Fibroblast of skin of abdomen (primary cell): ENCODE measurements at regions not wholly inside any gene's neighbourhood (a gene's known extent, or its start where the extent isn't known, plus 50 kb on each side); places are given as distances from the start of the nearest gene placed in this dataset.

Source experiments
- DNase-seq: peaks from one replicate; pipeline ENCODE4 v3.0.0-alpha.2; 2013

DNA sequence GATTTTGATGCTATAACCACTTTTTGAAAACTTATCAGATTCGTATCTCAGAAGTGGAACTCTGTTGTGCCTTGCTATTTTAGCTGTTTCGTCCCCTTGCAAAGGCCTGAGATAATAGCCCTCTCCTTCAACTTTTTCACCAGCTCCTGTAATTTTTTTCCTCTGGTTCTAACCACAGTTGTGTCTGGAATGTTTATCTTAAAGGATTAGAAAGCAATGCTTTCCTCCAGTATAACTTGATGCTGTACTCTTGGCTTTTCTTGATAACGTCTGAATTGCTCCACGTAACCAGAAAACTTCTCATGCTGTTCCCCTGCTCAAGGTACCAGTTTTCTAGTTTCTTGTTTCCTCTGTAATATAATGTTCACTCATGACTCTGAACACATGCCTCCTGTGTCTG, 209.4 kb downstream of the DTWD2 start:
- no peak for DNase-seq

DNA sequence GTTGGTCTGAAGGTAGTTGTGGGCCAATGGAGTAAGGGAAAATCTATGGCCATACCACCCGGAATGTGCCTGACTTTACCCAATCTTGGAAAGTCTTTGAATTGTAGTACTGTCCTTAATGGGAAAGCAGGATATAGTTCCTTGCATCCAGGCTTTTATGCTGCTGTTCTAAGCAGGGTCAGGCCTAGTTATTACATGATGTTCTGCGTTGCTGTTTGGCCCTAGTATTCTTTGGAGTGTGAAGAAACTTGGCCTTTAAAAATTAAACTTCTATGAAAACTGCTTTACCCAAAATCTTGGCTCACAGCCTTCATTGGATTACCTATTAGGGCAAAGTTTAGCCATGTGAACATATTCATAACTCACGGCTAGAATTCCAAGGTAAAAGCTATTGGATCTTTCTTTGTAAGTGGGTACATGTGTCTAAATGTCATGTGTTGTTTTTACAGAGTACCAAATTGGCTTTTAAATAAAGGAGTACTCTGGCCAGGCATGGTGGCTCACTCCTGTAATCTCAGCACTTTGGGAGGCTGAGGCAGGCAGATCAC, 211.1 kb downstream of the DTWD2 start:
- no peak for DNase-seq

DNA sequence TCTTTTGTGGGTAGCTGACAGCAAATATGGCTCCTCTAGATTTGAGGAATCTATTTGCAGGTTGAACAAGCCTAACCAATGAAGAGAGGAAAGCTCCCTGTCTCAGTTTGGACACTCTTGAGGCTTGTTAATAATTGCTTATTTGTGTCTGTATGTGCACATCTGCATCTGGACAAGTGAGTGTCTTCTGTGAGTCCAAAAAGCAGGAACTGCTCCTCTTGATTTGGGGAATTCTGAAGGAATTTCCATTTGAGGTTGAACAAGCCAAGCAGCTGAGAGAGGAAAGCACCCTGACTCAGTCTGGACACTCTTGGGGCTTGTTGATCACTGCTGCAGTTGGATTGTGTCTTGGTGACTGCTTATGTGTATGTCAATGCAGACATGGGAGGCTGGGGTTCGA, 211.6 kb downstream of the DTWD2 start:
- no peak for DNase-seq

DNA sequence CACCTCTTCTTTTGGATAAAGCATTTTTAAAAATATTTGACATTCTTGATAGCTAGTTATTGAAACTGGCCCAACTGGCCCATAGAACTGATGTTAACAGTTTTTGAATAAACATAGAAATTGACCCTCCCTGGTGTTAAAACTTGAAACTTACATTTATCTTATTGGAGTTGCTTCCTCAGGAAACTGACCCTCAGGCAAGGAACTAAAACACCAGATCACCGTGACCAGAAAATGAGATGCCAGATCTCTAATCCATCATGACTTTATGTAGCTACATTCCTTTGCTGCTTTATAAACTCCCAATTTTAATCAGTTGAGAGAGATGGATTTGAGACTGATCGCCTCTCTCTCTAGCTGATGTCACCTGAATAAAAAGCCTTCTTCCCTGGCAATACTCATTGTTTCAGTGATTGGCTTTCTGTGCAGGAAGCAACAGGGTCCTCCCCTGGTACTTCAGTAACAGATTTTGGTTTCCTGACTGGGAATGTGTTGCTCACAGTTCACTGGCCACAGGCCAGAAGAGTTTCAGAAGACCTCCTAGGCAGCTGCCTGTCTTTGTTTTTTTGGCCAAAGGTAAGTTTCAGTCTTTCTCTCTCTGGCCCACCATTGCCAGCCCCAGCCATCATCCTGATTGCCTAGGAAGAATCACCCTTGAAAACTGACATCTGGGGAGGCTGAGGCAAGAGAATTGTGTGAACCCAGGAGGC, 212.4 kb downstream of the DTWD2 start:
- DNase-seq, result peak; percentile 27

DNA sequence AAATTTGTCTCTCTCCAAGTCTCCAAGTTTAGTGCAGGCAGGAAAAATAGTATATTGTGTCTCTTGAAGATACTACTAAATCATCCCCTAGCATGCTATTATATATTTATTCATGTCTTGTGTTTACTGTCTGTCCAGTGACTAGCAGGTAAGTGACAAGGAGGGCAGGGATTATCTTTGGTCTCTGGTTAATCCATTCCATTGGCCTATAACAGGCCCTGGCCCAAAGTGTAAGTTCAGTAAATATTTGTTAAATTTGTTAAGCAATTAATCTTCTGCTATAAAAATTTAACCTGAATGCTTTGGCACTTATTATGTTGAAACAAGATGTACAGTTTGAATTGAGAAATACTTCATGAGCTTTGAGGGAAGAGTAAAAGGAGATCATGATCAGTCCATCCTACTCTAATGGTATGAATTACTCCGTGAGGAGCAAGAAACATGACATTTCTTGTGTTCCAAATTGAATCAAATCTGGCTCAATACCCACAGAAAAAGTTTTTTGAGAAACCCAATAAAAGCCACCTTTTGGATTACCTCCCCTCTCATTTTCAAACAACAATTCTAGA, 219.7 kb downstream of the DTWD2 start:
- no peak for DNase-seq

DNA sequence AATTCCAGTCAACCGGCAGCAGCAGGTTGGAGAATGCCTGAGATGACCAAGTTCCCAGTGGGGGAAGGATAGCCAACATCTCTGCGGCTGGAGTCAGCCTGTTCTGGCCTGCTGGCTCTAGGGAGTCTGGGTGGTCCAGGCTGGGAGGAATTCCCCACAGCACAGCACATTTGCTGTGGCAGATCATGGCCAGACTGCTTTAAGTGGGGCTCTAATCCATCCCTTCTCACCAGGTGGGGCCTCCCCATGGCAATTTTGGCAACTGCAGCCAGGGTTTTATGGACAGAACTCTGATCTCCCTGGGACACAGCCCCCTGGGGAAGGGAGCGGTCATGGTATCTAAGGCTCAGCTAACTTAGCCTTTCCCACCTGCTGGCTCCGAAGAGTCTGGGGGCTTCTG, 226.1 kb downstream of the DTWD2 start:
- DNase-seq, result no peak

DNA sequence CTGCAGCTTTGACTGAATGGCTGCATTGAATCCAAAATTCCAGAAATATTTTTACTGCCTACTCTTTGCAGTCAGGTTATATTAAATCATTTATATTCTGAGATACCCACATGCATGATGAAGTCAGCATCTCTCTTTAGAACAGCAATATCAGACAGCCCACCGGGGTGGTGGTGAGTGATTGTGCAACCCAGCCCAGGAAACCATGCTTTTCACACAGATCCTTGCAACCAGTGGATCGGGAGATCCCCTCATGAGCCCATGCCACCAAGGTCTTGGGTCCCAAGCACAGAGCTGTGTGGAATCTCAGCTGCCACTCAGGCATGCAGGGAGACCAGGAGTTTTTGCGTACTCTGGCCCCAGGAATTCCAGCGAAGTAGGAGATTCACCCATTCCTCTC, 226.5 kb downstream of the DTWD2 start:
- DNase-seq, result no peak

DNA sequence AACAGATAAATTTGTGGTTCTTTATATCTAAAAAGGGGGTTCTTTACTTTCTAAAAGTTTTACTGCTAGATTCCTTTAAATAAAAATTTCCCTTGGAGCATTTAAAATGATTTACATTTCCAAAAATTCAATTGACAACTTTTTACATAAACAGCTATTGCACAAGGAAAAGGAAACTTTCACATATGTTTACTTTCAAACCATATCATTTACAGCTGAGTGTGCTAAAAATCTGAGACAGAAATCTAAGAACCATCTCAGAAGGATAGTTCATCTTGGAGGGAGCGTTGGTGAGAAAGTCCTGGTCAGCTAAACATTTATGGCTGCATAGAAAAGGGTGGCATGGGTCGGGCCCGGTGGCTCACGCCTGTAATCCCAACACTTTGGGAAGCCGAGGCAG, 235.4 kb downstream of the DTWD2 start:
- DNase-seq, result no peak

DNA sequence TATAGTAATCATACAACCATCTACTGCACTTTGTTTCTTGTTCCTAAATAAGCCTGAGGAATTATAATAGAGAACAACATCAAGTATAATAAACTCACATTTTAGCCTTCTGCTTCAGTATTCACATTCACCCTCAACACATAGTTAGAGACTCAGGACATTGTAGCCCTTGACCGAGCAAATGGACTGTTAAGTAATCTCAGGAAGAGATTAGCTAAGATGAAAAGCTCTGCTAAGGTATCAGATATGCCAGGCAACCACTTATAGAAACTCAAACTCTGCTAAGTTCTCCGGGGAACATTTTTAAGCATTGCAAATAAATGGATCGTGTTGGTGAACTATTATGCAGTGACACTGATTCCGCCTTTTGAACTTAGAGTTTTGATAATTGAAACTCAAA, 252.0 kb downstream of the DTWD2 start:
- DNase-seq, result no peak

DNA sequence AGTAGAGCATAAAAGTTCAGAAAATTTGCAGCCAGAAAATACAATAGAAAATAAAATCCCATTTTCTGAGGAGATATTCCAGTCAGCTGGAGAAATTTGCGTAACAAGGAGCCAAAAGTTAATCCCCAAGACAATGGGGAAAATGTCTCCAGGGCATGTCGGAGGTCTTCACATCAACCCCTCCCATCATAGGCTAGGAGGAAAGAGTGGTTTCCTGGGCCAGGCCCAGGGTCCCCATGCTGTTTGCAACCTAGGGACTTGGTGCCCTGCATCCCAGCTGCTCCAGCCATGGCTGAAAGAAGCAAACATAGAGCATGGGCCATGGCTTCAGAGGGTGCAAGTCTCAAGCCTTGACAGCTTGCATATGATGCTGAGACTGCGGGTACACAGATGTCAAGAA, 255.0 kb downstream of the DTWD2 start:
- DNase-seq, result no peak

DNA sequence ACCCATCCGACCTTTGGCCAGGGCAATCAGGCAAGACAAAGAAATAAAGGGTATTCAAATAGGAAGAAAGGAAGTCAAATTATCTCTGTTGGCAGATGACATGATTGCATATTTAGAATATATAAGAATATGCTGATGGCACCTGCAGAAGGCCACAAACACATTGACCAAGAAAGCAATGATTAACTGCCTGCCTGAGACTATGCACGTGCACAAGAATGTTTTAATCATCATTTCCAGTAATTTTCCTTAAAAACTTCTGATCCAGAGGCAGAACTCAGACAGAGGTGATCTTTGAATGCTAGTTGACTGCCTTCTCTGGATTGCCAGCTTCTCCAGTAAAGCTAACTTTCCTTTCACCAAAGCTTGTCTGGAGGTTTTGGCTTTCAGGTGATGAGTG, 260.2 kb downstream of the DTWD2 start:
- DNase-seq, result no peak

DNA sequence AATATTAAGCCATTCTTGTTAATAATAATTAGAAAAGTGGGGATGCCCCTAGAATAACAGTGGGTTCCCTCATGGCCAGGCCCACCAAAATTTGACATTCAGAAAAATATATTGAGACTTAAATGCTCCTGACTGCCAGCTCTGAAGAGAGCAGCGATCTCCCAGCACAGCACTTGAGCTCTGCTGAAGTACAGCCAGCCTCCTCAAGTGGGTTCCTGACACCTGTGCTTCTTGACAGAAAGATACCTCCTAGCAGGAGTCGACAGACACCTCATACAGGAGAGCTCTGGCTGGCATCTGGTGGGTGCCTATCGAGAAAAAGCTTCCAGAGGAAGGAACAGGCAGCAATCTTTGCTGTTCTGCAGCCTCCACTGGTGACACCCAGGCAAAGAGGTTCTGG, 261.5 kb downstream of the DTWD2 start:
- no peak for DNase-seq

DNA sequence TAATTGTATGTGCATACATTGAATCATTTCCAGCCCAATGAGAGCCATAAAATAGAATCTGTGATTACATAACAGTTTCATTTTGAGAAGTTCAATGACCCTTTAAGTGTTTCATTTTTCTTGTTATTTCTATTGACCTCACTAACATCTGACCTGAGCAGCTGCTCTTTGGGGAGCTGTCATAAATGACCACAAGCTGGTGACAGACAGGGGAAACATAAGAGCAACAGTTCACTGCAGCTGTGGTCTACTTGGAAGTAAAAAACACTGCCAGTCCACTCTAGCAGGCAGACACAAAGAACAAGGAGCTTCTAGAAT, 265.4 kb downstream of the DTWD2 start:
- no peak for DNase-seq

DNA sequence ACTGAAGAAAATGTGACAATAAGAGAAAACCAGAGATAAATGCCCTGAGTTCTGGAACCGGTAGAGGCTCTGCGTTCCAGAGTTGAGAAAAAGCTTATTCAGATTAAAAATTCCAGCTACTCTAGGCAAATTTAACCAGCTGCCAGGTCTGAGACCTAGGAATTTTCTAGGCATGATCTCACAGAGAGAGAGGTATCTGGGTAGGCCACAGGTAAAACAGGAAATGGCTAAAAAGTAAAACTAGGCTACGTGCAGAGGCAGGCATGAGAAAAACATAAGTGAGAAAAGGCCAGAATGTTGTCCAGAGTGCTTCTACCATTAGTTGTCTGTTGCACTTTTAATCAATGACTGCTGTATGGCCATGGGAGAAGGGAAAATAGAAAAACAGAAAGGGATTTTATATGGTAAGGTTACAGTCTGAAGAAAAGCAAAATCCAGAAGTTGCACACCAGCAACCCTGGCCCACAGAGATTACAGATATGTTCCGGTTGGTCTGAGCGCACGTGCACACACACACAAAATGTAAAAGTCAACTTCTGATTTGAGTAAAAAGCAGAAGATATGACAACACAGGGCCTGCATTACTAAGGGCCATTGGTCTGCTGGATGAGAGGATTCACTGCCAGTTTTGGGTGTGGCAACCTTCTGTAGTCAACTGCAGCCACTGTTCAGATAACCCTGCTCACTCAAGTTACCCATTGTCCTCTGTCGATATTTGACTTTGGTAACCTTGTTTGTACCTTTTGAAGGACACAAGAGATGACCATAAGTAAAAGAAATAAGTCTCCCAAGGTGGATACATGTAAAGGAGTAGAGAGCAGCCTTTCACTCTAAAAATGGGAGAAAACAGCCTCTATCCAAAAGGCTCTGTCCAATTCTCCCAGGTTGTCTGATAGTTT, 266.0 kb downstream of the DTWD2 start:
- no peak for DNase-seq

DNA sequence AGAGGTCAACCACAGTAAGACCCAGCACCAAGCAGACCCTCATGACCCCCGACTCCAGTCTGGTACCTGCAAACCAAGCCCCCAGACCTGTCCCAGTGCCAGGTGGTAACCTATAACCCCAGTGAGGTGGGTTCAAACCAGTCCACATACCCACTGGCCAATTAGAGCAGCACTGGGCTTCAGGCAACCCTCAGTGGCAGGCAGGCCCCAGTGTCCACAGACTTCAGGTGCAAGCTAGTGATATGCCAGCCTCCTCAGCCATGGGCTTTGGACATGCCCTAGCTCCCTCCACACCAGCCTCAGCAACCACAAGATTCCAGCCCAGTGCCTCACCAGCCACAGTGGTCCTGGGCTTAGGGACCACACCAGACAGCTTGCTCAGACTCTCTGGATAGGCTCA, 276.6 kb downstream of the DTWD2 start:
- DNase-seq, result no peak

DNA sequence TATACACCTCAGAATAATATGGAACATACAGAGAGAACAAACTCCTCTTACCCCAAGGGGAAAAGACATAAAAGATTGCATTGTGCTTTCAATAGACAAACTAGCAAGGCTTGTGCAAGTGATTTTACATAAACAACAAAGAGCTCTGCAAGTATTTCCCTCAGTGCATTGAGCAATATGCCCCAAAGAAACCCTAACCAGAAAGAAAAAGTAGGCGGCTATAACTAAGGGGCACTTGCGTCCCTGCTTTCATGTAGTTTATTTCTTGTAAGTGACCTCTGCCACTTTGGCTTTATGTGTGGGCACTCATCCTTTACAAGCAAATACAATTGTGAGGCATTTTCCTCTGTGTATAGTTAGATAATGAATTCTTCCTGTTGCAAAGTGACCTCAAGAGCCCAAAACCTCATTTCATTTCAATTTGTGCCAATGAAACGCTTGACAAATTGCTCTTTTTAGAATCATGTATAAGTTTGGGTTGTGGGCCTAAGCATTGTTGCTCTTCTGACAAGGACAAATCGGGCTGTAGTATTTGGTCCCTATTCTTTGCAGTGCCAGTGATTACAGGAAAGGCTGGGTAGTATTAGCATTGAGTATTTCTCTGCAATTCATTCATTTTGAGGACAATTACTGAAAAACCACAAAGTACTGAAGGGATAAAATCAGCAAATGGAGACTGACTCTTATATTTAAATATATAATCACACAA, 282.2 kb downstream of the DTWD2 start:
- no peak for DNase-seq

DNA sequence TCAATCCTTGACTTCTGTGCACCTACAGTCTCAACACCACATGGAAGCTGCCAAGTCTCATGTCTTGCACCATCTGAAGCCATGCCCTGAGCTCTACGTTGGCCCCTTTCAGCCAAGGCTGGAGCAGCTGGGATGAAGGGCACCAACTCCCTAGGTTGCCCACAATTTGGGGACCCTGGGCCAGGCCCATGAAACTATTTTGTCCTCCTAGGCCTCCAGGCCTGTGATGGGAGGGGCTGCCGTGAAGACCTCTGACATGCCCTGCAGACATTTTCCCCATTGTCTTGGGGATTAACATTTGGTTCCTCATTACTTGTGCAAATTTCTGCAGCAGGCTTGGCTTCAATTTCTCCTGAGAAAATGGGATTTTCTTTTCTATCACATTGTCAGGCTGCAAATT, 285.1 kb downstream of the DTWD2 start:
- DNase-seq, result no peak

DNA sequence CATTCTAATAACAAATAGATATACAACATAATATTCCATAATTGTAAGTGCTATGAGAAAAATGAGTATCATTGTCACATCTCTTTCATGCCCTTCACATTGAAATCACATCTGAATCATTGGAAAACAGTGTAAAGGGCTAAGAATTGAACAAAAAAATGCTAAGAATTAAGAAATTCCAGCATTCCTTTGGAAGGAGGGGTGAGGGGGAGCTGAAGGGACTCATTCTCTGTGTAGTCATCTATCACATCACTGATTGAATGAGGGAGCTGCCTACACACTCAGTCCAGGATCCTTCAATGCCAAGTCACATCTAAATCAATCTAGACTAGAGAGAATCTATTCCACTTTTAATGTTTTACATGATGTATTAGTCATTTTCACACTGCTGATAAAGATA, 286.6 kb downstream of the DTWD2 start:
- peak; percentile 42 for DNase-seq

DNA sequence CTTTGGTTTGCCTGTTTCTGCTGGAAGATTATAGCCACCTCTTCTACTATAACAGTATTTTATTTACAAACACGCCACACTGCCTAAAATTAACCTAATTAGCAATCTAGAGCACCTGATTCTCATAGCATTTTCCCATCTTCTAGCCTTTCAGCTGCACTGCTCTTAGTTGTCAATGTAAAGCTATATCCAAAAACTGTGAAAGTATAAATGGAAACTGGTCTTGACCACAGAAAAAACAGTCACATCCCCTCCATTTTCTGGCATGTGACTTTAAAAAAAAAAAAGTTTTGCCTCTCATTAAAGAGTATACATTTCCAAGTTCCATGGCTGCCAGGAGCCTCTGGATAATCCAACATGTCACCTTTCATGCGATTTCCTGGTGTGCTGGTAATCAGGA, 287.8 kb downstream of the DTWD2 start:
- no peak for DNase-seq

DNA sequence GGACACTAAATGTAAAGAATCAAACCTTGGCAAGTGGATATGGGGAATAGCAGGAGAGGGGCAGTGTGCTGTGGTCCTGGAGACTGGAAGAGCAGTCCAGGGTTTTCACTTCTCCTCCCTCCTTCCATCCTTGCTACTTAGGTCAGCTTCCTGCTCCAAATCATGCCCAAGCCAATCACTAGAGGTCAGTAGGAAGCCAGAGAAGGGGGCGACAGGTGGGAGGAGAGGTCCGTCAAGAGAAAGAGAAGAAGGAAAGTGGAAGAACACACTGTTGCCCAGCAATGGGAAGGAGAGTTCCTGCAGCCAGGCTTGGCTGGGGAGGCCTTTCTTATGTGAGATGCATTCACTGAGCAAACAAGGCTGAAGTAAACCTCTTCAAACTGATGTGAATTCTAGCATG, 289.6 kb downstream of the DTWD2 start:
- DNase-seq, result no peak

DNA sequence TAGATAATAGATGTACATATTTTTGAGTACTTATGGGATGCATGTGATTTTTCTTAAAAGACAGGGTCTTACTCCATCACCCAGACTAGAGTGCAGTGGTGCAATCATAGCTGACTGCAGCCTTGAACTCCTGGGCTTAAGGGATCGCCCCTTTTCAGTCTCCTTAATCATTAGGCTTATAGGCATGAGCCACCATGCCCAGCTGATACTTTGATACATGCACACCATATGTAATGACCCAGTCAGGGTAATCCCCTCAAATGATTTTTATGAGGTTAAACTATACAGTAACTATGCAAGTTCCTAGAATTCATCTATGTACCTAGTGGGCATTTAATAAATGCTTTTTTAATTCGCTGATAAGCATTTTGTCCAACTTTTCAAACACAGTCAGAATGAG, 292.3 kb downstream of the DTWD2 start:
- no peak for DNase-seq

DNA sequence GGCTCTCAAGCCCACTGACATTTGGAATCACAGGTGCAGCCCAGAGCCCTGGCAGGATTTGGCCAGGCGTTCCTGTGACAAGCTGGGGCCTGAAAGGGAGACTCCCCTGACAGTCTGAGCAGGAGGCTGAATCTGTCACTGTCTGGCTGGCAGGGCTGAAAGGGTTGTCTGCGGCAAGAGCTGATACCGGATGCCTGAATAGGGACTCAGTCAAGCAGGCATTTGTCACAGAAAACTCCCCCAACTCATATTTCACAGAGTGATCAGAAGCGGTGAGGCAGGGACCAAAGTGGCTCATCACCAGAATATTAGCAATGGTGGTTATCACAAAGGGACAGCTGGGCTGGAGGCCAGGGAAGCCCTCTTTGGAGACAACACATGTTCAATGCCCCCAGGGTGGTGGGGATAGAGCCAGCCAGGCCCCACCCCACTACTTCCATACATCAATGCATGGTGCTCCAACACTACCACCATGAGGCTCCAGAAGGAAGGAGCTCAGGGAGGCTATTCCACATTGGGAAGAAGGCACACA, 295.5 kb downstream of the DTWD2 start:
- DNase-seq, result no peak
